A549 (cell line): ENCODE measurements at regions not wholly inside any gene's neighbourhood (a gene's known extent, or its start where the extent isn't known, plus 50 kb on each side); places are given as distances from the start of the nearest gene placed in this dataset.
"Not testable (repeated sequence)": the region's sequence is repeated elsewhere in the genome, so short reads cannot be mapped to it uniquely, and the experiment has no call there.

Experiments used
- ATAC-seq, 2 experiments: fragments of 200-7000 bp in 1 of 2; fragments of >200 bp in 1 of 2; cut with Nextera tagmentation in 1 of 2; cut with Tn5 transposase in 1 of 2; 3 replicates each; pipeline versions ENCODE4 v1.8.0 to v1.9.1; 2018 to 2020; ENCODE audit warnings: mild to moderate bottlenecking in 1 of 2, moderate library complexity in 1 of 2
- CTCF ChIA-PET: fragments of 300-600 bp; sonication (Branson Sonifier 250); formaldehyde crosslinking; extraction: SDS; loops from one replicate; lab custom pipeline; 2021; ENCODE audit warnings: antibody characterized with exemption, inconsistent platforms; lab: Yijun Ruan, JAX
- POLR2A ChIA-PET: fragments of 350-600 bp; formaldehyde crosslinking; extraction: SDS; loops from one replicate; lab custom pipeline; 2021; ENCODE audit warnings: antibody characterized with exemption, inconsistent platforms; lab: Yijun Ruan, JAX
- DNase-seq, 2 experiments: peaks; one replicate each; pipeline versions ENCODE4 v3.0.0 to v3.0.0-alpha.2; 2011 to 2016; ENCODE audit warnings: low read depth in 1 of 2, low spot score in 1 of 2
- FAIRE-seq: peaks from 2 replicates; lab custom pipeline; 2011; peaks lifted over from hg19 to GRCh38; lab: Jason Lieb, UNC
- H3K27ac ChIP-seq, 2 experiments: fragments of >200 bp; sonication (Bioruptor Twin); formaldehyde crosslinking; 3 replicates each; pipeline ENCODE4 v1.5.1; 2016 to 2017
- H3K4me1 ChIP-seq: fragments of >200 bp; sonication (Bioruptor Twin); formaldehyde crosslinking; 3 replicates; pipeline ENCODE4 v1.6.1; 2016
- H3K4me2 ChIP-seq: fragments of >200 bp; sonication (Bioruptor Twin); formaldehyde crosslinking; 3 replicates; pipeline ENCODE4 v1.6.1; 2016
- H3K4me3 ChIP-seq: fragments of >200 bp; sonication (Bioruptor Twin); formaldehyde crosslinking; 3 replicates; pipeline ENCODE4 v1.5.1; 2016
- H3K9me3 ChIP-seq: fragments of >200 bp; sonication (Bioruptor Twin); formaldehyde crosslinking; 3 replicates; pipeline ENCODE4 v1.6.1; 2016
- ATOH8 ChIP-seq: fragments of 250-450 bp; sonication (Bioruptor Pico); IDR thresholded peaks from 2 replicates; pipeline ENCODE4 v1.5.0; 2020; ENCODE audit warnings: low read depth, mild to moderate bottlenecking, moderate library complexity
- BCL3 ChIP-seq: fragments of >200 bp; sonication (Bioruptor Twin); formaldehyde crosslinking; IDR thresholded peaks from 3 replicates; pipeline ENCODE4 v1.6.1; 2016
- BHLHE40 ChIP-seq: IDR thresholded peaks from 2 replicates; pipeline ENCODE4 v1.6.1; 2012; ENCODE audit warnings: low read depth, low read length, inconsistent platforms
- CBX8 ChIP-seq: fragments of 200-600 bp; sonication (generic); IDR thresholded peaks from 2 replicates; pipeline ENCODE4 v1.6.1; 2016
- CEBPB ChIP-seq, 2 experiments: fragments of >200 bp in 1 of 2; sonication (Bioruptor Twin) in 1 of 2; formaldehyde crosslinking in 1 of 2; IDR thresholded peaks; 2 replicates each; pipeline ENCODE4 v1.6.1; 2012 to 2016
- E2F6 ChIP-seq: IDR thresholded peaks from 2 replicates; pipeline ENCODE4 v1.6.1; 2012; ENCODE audit warnings: low read depth, borderline replicate concordance
- EHMT2 ChIP-seq: fragments of 200-600 bp; sonication (generic); IDR thresholded peaks from 2 replicates; pipeline ENCODE4 v1.6.1; 2016; ENCODE audit warnings: antibody characterized with exemption, low read depth, mild to moderate bottlenecking, moderate library complexity
- FOSB ChIP-seq: fragments of 250-450 bp; sonication (Bioruptor Pico); IDR thresholded peaks from 2 replicates; pipeline ENCODE4 v1.5.0; 2020; ENCODE audit warnings: mild to moderate bottlenecking, moderate library complexity
- FOXS1 ChIP-seq: fragments of 250-450 bp; sonication (Bioruptor Pico); IDR thresholded peaks from 2 replicates; pipeline ENCODE4 v1.5.0; 2020; ENCODE audit warnings: mild to moderate bottlenecking, moderate library complexity
- HEYL ChIP-seq: fragments of 250-450 bp; sonication (Bioruptor Pico); IDR thresholded peaks from 2 replicates; pipeline ENCODE4 v1.8.0; 2021; ENCODE audit warnings: mild to moderate bottlenecking, moderate library complexity
- HMGXB4 ChIP-seq: fragments of 250-450 bp; sonication (Bioruptor Pico); IDR thresholded peaks from 2 replicates; pipeline ENCODE4 v1.5.0; 2021; ENCODE audit warnings: mild to moderate bottlenecking, moderate library complexity, borderline replicate concordance
- HOXB13 ChIP-seq: fragments of 250-450 bp; sonication (Bioruptor Pico); IDR thresholded peaks from 2 replicates; pipeline ENCODE4 v1.5.0; 2020; ENCODE audit warnings: low read depth, mild to moderate bottlenecking, moderate library complexity
- HOXB5 ChIP-seq: fragments of 250-450 bp; sonication (Bioruptor Pico); IDR thresholded peaks from 2 replicates; pipeline ENCODE4 v1.5.0; 2020; ENCODE audit warnings: mild to moderate bottlenecking, moderate library complexity
- JUN ChIP-seq, 2 experiments: fragments of >200 bp; sonication (Bioruptor Twin); formaldehyde crosslinking; IDR thresholded peaks; 2 replicates in 1 of 2; 3 replicates in 1 of 2; pipeline ENCODE4 v1.6.1; 2016 to 2017
- MAX ChIP-seq: IDR thresholded peaks from 2 replicates; pipeline ENCODE4 v1.6.1; 2012
- NR3C1 ChIP-seq: fragments of >200 bp; sonication (Bioruptor Twin); formaldehyde crosslinking; IDR thresholded peaks from 3 replicates; pipeline ENCODE4 v1.6.1; 2017
- PHF8 ChIP-seq: fragments of 200-600 bp; sonication (generic); IDR thresholded peaks from 2 replicates; pipeline ENCODE4 v1.6.1; 2016; ENCODE audit warnings: low read depth, mild to moderate bottlenecking, antibody characterized with exemption, moderate library complexity, borderline replicate concordance
- POLR2A ChIP-seq: IDR thresholded peaks from 2 replicates; pipeline ENCODE4 v1.6.1; 2012; ENCODE audit warnings: mild to moderate bottlenecking, low read length
- RAD21 ChIP-seq, 2 experiments: fragments of >200 bp in 1 of 2; sonication (Bioruptor Twin) in 1 of 2; formaldehyde crosslinking in 1 of 2; IDR thresholded peaks in 1 of 2; conservative IDR thresholded peaks in 1 of 2; 2 replicates in 1 of 2; 3 replicates in 1 of 2; pipeline ENCODE4 v1.6.1; 2012 to 2018; ENCODE audit warnings: inconsistent platforms in 1 of 2
- REST ChIP-seq: fragments of 200-600 bp; sonication (generic); IDR thresholded peaks from 2 replicates; pipeline ENCODE4 v1.6.1; 2016; ENCODE audit warnings: antibody characterized with exemption, mild to moderate bottlenecking, moderate library complexity
- RFX5 ChIP-seq: fragments of 450-650 bp; IDR thresholded peaks from 2 replicates; pipeline ENCODE4 v1.7.1; 2014; ENCODE audit warnings: antibody characterized with exemption, mild to moderate bottlenecking, moderate library complexity
- RNF2 ChIP-seq: fragments of 200-600 bp; sonication (generic); IDR thresholded peaks from 2 replicates; pipeline ENCODE4 v1.6.1; 2016; ENCODE audit warnings: low read depth, mild to moderate bottlenecking, antibody characterized with exemption, moderate library complexity, borderline replicate concordance
- TFCP2L1 ChIP-seq: fragments of 250-450 bp; sonication (Bioruptor Pico); IDR thresholded peaks from 2 replicates; pipeline ENCODE4 v1.5.0; 2021; ENCODE audit warnings: mild to moderate bottlenecking
- ZSCAN20 ChIP-seq: fragments of 250-450 bp; sonication (Bioruptor Pico); IDR thresholded peaks from 2 replicates; pipeline ENCODE4 v1.8.0; 2022; ENCODE audit warnings: mild to moderate bottlenecking, moderate library complexity
- WGBS: methylation state at CpG from one replicate; pipeline ENCODE4 v1.1.6; 2017; ENCODE audit errors: missing lambda C conversion rate; 5-methylcytosine and 5-hydroxymethylcytosine counted together

- Histone ChIP-seq H3K27ac (peak overlapping the region; percentile 79 to 89), H3K9me3 (peaks cover 6% of the 10 kb centered on the region; the same call in 1 of the 3 replicates), H3K4me2 (peak overlapping the region; percentile 86), H3K4me3 (peak overlapping the region; percentile 74), H3K4me1 (peaks cover 21% of the 10 kb centered on the region; the same call in 2 of the 3 replicates)
- ChIA-PET POLR2A (interaction anchor here (0.6 to 1.4 kb wide), 6 partner anchors 11 to 508 kb away, joined by 3 to 8 read pairs (median 3); no protein-coding TSS in a partner anchor), CTCF (interaction anchor here (1.3 to 1.8 kb wide), 3 partner anchors 38 to 94 kb away, joined by 3 to 7 read pairs (median 4); no protein-coding TSS in a partner anchor)
- FAIRE-seq (no peak), DNase-seq (peak; percentile 75 to 78), ATAC-seq (peak; percentile 93 to 97)
- TF ChIP-seq BCL3 (peak; percentile 23; the same call in 1 of the 3 replicates), ATOH8 (CRISPR knock-in tag) (no peak), HOXB5 (CRISPR knock-in tag) (peak; percentile 23; the same call in 1 of the 2 replicates), MAX (peak; percentile 84; the same call in 1 of the 2 replicates), EHMT2 (no peak), RNF2 (peak; percentile 98), POLR2A (peak; percentile 95), E2F6 (peak; percentile 70; the same call in 1 of the 2 replicates), PHF8 (peak; percentile 95), JUN (IDR thresholded peaks at IDR 0.05) (peak; percentile 51 to 58; a peak in 2 of 5 replicates)
- under 1% methylated on average over 40 of the region's 75 CpGs for WGBS
Measured at GRCh38 chr17:21551081-21551881, 141.0 kb upstream of the KCNJ18 start.

- FAIRE-seq, H3K27ac ChIP-seq, H3K4me3 ChIP-seq, H3K9me3 ChIP-seq, ATAC-seq, CTCF ChIA-PET, POLR2A ChIA-PET, H3K4me2 ChIP-seq, DNase-seq, H3K4me1 ChIP-seq: not testable (repeated sequence)
- 55% methylated on average over 7 of the region's 7 CpGs for WGBS
Measured at GRCh38 chr17:21558921-21559320, 133.4 kb upstream of the KCNJ18 start.

GRCh38 chr17:21564262-21564661, 128.1 kb upstream of the KCNJ18 start:
- FAIRE-seq: no peak
- POLR2A ChIA-PET: no interaction called here
- 7% methylated on average over 3 of the region's 3 CpGs for WGBS
- DNase-seq: no peak
- no peak for ATAC-seq
- no peak overlapping the region for H3K4me3 ChIP-seq
- H3K9me3 ChIP-seq: 0 out of 3 replicates have a peak, but pooled peaks cover 4% of the 10 kb centered on the region
- no peak overlapping the region for H3K4me2 ChIP-seq
- no peaks in the 10 kb centered on the region for H3K4me1 ChIP-seq
- CTCF ChIA-PET: no interaction called here
- H3K27ac ChIP-seq: no peak overlapping the region
- TF ChIP-seq FOXS1 (CRISPR knock-in tag) (no peak), HMGXB4 (CRISPR knock-in tag) (no peak), RAD21 (conservative IDR thresholded peaks at IDR 0.05 in 1 of 2, IDR thresholded peaks at IDR 0.05 in 1 of 2) (no peak), FOSB (no peak), BHLHE40 (no peak), NR3C1 (no peak), ZSCAN20 (CRISPR knock-in tag) (no peak), CBX8 (no peak), JUN (IDR thresholded peaks at IDR 0.05) (no peak), TFCP2L1 (CRISPR knock-in tag) (no peak), HOXB13 (no peak), REST (no peak), CEBPB (IDR thresholded peaks at IDR 0.05) (no peak), RFX5 (no peak), HEYL (CRISPR knock-in tag) (no peak), EHMT2 (no peak)
